Prostate gland (tissue), 2 donors: ENCODE measurements at regions not wholly inside any gene's neighbourhood (a gene's known extent, or its start where the extent isn't known, plus 50 kb on each side); places are given as distances from the start of the nearest gene placed in this dataset.

ENCODE experiments used
- POLR2AphosphoS5 ChIP-seq: sonication (generic); formaldehyde crosslinking; IDR thresholded peaks from one replicate; pipeline ENCODE4 v1.6.1; 2017; ENCODE audit warnings: antibody characterized with exemption
- TF ChIP-seq, protein P1 (sequence below), 4 experiments: fragments of 200-600 bp in 2 of 4; fragments of 450-650 bp in 2 of 4; sonication (generic) in 2 of 4; IDR thresholded peaks; 1 replicate in 3 of 4; 2 replicates in 1 of 4; pipeline ENCODE4 v1.5.1; 2016 to 2019; ENCODE audit warnings: antibody characterized with exemption in 4 of 4, mild to moderate bottlenecking in 2 of 4, moderate library complexity in 2 of 4

DNA sequence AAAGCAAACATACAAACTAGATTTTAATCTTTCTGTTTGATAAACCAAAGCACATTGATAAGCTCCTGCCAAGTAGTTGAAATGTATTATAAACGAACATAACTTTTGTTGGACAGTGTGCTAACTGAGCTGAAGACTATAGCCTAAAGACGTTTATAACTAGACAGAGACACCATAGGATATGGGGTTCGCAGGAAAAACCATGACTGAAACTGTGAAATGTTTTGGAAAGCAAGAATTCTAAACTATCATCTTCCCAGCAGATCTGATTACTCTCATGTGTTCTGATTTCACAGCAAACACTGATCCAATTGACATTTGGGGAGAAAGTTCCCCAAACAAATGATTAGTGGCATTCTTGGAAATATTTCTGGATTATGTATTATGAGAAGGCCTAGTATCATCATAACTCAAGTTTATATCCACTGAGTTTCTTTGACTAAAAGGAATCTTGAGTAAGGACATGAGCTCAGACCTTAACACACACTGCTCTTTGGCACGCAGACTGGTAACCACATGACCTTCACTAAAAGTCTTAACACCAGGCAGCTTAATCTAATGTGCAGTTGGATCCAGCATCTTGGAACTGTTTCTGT, 375.2 kb downstream of the ZNF608 start:
- TF ChIP-seq POLR2AphosphoS5 = no peak
- TF ChIP-seq, protein P1, sequence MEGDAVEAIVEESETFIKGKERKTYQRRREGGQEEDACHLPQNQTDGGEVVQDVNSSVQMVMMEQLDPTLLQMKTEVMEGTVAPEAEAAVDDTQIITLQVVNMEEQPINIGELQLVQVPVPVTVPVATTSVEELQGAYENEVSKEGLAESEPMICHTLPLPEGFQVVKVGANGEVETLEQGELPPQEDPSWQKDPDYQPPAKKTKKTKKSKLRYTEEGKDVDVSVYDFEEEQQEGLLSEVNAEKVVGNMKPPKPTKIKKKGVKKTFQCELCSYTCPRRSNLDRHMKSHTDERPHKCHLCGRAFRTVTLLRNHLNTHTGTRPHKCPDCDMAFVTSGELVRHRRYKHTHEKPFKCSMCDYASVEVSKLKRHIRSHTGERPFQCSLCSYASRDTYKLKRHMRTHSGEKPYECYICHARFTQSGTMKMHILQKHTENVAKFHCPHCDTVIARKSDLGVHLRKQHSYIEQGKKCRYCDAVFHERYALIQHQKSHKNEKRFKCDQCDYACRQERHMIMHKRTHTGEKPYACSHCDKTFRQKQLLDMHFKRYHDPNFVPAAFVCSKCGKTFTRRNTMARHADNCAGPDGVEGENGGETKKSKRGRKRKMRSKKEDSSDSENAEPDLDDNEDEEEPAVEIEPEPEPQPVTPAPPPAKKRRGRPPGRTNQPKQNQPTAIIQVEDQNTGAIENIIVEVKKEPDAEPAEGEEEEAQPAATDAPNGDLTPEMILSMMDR (IDR thresholded peaks at IDR 0.05) = no peak
